Keratinocyte (primary cell): ENCODE measurements at regions not wholly inside any gene's neighbourhood (a gene's known extent, or its start where the extent isn't known, plus 50 kb on each side); places are given as distances from the start of the nearest gene placed in this dataset.

ENCODE experiments used
- DNase-seq: peaks from one replicate; pipeline ENCODE4 v3.0.0-alpha.2; 2011; ENCODE audit warnings: low read depth, missing footprints, low spot score
- FAIRE-seq: peaks from 2 replicates; lab custom pipeline; 2011; peaks lifted over from hg19 to GRCh38; lab: Jason Lieb, UNC
- H2AFZ ChIP-seq: 2 replicates; pipeline ENCODE4 v1.6.0; 2012; ENCODE audit warnings: low read length, control low read depth, inconsistent platforms; ENCODE audit not compliant: control insufficient read depth
- H3K27ac ChIP-seq: 2 replicates; pipeline ENCODE4 v1.5.1; 2011; ENCODE audit warnings: low read length; ENCODE audit not compliant: control insufficient read depth, insufficient read depth
- H3K27me3 ChIP-seq: 3 replicates; pipeline ENCODE4 v1.6.0; 2011; ENCODE audit warnings: low read length; ENCODE audit not compliant: control insufficient read depth, insufficient read depth; ENCODE audit errors: extremely low read depth
- H3K36me3 ChIP-seq, 2 experiments: 2 replicates in 1 of 2; 3 replicates in 1 of 2; pipeline ENCODE4 v1.5.1; 2011; ENCODE audit warnings: low read length in 2 of 2, mild to moderate bottlenecking in 1 of 2; ENCODE audit not compliant: control insufficient read depth in 2 of 2, insufficient read depth in 2 of 2; ENCODE audit errors: extremely low read depth in 1 of 2
- H3K4me1 ChIP-seq: 3 replicates; pipeline ENCODE4 v1.5.1; 2011; ENCODE audit warnings: low read length; ENCODE audit not compliant: control insufficient read depth, insufficient read depth; ENCODE audit errors: extremely low read depth
- H3K4me2 ChIP-seq: 3 replicates; pipeline ENCODE4 v1.6.0; 2011; ENCODE audit warnings: low read depth, low read length; ENCODE audit not compliant: control insufficient read depth, insufficient read depth; ENCODE audit errors: extremely low read depth
- H3K4me3 ChIP-seq, 3 experiments: fragments of 200-600 bp in 1 of 3; sonication (generic) in 1 of 3; 2 replicates in 2 of 3; 3 replicates in 1 of 3; pipeline ENCODE4 v1.5.1; 2011 to 2016; ENCODE audit warnings: low read length in 3 of 3, mild to moderate bottlenecking in 3 of 3, control low read depth in 2 of 3, inconsistent platforms in 1 of 3, low read depth in 1 of 3, mixed read lengths in 1 of 3, mixed run types in 1 of 3, moderate library complexity in 1 of 3; ENCODE audit not compliant: control insufficient read depth in 2 of 3, insufficient read depth in 2 of 3; ENCODE audit errors: extremely low read depth in 1 of 3
- H3K79me2 ChIP-seq: 2 replicates; pipeline ENCODE4 v1.6.0; 2012; ENCODE audit warnings: low read length; ENCODE audit not compliant: control insufficient read depth, insufficient read depth
- H3K9ac ChIP-seq: 3 replicates; pipeline ENCODE4 v1.6.0; 2011; ENCODE audit warnings: low read length; ENCODE audit not compliant: control insufficient read depth, insufficient read depth; ENCODE audit errors: extremely low read depth
- H3K9me1 ChIP-seq: 3 replicates; pipeline ENCODE4 v1.6.0; 2011; ENCODE audit warnings: low read length; ENCODE audit not compliant: control insufficient read depth, insufficient read depth; ENCODE audit errors: extremely low read depth
- H3K9me3 ChIP-seq: 2 replicates; pipeline ENCODE4 v1.5.1; 2012; ENCODE audit warnings: low read depth, low read length; ENCODE audit not compliant: control insufficient read depth
- H4K20me1 ChIP-seq: 3 replicates; pipeline ENCODE4 v1.6.0; 2011; ENCODE audit warnings: low read length; ENCODE audit not compliant: control insufficient read depth, insufficient read depth; ENCODE audit errors: extremely low read depth
- CTCF ChIP-seq, 3 experiments: IDR thresholded peaks in 1 of 3; conservative IDR thresholded peaks in 1 of 3; optimal IDR thresholded peaks in 1 of 3; 2 replicates in 2 of 3; 3 replicates in 1 of 3; pipeline versions ENCODE3 to v1.5.1; 2011; ENCODE audit warnings: low read length in 3 of 3, mild to moderate bottlenecking in 3 of 3, moderate library complexity in 2 of 3, control low read depth in 1 of 3, inconsistent platforms in 1 of 3; ENCODE audit not compliant: insufficient read depth in 2 of 3; ENCODE audit errors: extremely low read depth in 1 of 3
- EZH2 ChIP-seq: IDR thresholded peaks from one replicate; pipeline ENCODE4 v1.6.1; 2012; ENCODE audit warnings: inconsistent platforms, mild to moderate bottlenecking, low read length, moderate library complexity
- dilution Hi-C: fragments of 300-500 bp; cut with MboI; formaldehyde crosslinking; loops from one replicate; pipeline ENCODE4 v1.7.0; 2020; ENCODE audit warnings: low sequenced_read_pairs; ENCODE audit not compliant: extremely low pct_ligation_motif_present

GRCh38 chr20:4437131-4437530, 188.0 kb upstream of the ADRA1D start:
- no peak overlapping the region for H3K27ac ChIP-seq
- TF ChIP-seq EZH2 (no peak), CTCF (optimal IDR thresholded peaks at IDR 0.05 in 1 of 3, IDR thresholded peaks at IDR 0.05 in 1 of 3, conservative IDR thresholded peaks at IDR 0.05 in 1 of 3; ENCODE audit: extremely low read depth in 1 of 3, insufficient read depth in 2 of 3, low read length in 3 of 3) (no peak)
- dilution Hi-C loops = no loop called here
- DNase-seq = no peak
- H3K4me1 ChIP-seq = no peaks in the 10 kb centered on the region
- H3K4me3 ChIP-seq = no peak overlapping the region
- no peaks in the 10 kb centered on the region for H3K9me3 ChIP-seq
- no peaks in the 10 kb centered on the region for H3K36me3 ChIP-seq
- no peaks in the 10 kb centered on the region for H4K20me1 ChIP-seq
- H3K27me3 ChIP-seq = no peaks in the 10 kb centered on the region
- no peak overlapping the region for H3K4me2 ChIP-seq
- H3K79me2 ChIP-seq = no peaks in the 10 kb centered on the region
- no peak for FAIRE-seq
- no peaks in the 10 kb centered on the region for H3K9me1 ChIP-seq
- H3K9ac ChIP-seq = no peak overlapping the region
- H2AFZ ChIP-seq = no peak overlapping the region

GRCh38 chr20:4435671-4436455, 186.8 kb upstream of the ADRA1D start:
- H2AFZ ChIP-seq = no peak overlapping the region

More at GRCh38 chr20:4435671-4436455, 186.8 kb upstream of the ADRA1D start:
- Histone ChIP-seq H3K27ac (no peak overlapping the region), H3K27me3 (no peaks in the 10 kb centered on the region), H3K9me3 (no peaks in the 10 kb centered on the region), H3K4me1 (no peaks in the 10 kb centered on the region), H3K4me3 (no peak overlapping the region), H3K9me1 (no peaks in the 10 kb centered on the region), H3K9ac (no peak overlapping the region), H4K20me1 (no peaks in the 10 kb centered on the region), H3K79me2 (no peaks in the 10 kb centered on the region), H3K36me3 (no peaks in the 10 kb centered on the region), H3K4me2 (no peak overlapping the region)
- no peak for DNase-seq
- TF ChIP-seq EZH2 = no peak
- no peak for TF ChIP-seq CTCF (optimal IDR thresholded peaks at IDR 0.05 in 1 of 3, IDR thresholded peaks at IDR 0.05 in 1 of 3, conservative IDR thresholded peaks at IDR 0.05 in 1 of 3; ENCODE audit: extremely low read depth in 1 of 3, insufficient read depth in 2 of 3, low read length in 3 of 3)
- dilution Hi-C loops = no loop called here
- no peak for FAIRE-seq
